Stomach (tissue), 8 donors: ENCODE measurements at regions not wholly inside any gene's neighbourhood (a gene's known extent, or its start where the extent isn't known, plus 50 kb on each side); places are given as distances from the start of the nearest gene placed in this dataset.

ENCODE experiments used
- DNase-seq, 2 donors: peaks; one replicate each; pipeline versions ENCODE4 v3.0.0 to v3.0.0-alpha.2; 2013 to 2019
- H3K27ac ChIP-seq, 5 donors: fragments of 200-600 bp in 4 of 5; sonication (generic) in 4 of 5; one replicate each; pipeline ENCODE4 v1.5.1; 2013 to 2019; ENCODE audit warnings: mild to moderate bottlenecking in 1 of 5, moderate library complexity in 1 of 5
- H3K27me3 ChIP-seq, 3 donors: fragments of 200-600 bp; sonication (generic); one replicate each; pipeline ENCODE4 v1.5.1; 2017 to 2019; ENCODE audit warnings: mixed run types in 1 of 3
- H3K36me3 ChIP-seq, 4 donors: fragments of 200-600 bp; sonication (generic); 1 replicate in 3 of 4; 2 replicates in 1 of 4; pipeline ENCODE4 v1.5.1; 2016 to 2019
- H3K4me1 ChIP-seq, 4 donors: fragments of 200-600 bp; sonication (generic); one replicate each; pipeline ENCODE4 v1.5.1; 2016 to 2019
- H3K4me3 ChIP-seq, 4 donors: fragments of 200-600 bp; sonication (generic) in 3 of 4; one replicate each; pipeline ENCODE4 v1.5.1; 2016 to 2019; ENCODE audit warnings: mild to moderate bottlenecking in 1 of 4
- H3K9me3 ChIP-seq, 4 donors: fragments of 200-600 bp; sonication (generic); one replicate each; pipeline ENCODE4 v1.5.1; 2016 to 2019
- CTCF ChIP-seq, 7 experiments: fragments of 450-650 bp in 4 of 7; fragments of 200-600 bp in 3 of 7; sonication (generic) in 3 of 7; IDR thresholded peaks; one replicate each; pipeline ENCODE4 v1.5.1; 2016 to 2019; ENCODE audit warnings: antibody characterized with exemption in 7 of 7, control low read depth in 2 of 7, mild to moderate bottlenecking in 1 of 7
- EP300 ChIP-seq: sonication (generic); formaldehyde crosslinking; IDR thresholded peaks from one replicate; pipeline ENCODE4 v1.6.1; 2017; ENCODE audit warnings: antibody characterized with exemption
- POLR2A ChIP-seq, 4 donors: fragments of 450-650 bp; IDR thresholded peaks; one replicate each; pipeline ENCODE4 v1.6.1; 2016; ENCODE audit warnings: antibody characterized with exemption in 4 of 4, control low read depth in 2 of 4, mild to moderate bottlenecking in 1 of 4, moderate library complexity in 1 of 4
- POLR2AphosphoS5 ChIP-seq, 3 donors: sonication (generic); formaldehyde crosslinking; IDR thresholded peaks; one replicate each; pipeline ENCODE4 v1.6.1; 2016; ENCODE audit warnings: antibody characterized with exemption in 3 of 3
- WGBS, 5 donors: extraction: QIAGEN DNeasy Blood & Tissue Kit in 3 of 5; methylation state at CpG; one replicate each; pipeline versions ENCODE4 v1.1.5 to v1.1.7; 2013 to 2018; 5-methylcytosine and 5-hydroxymethylcytosine counted together
- intact Hi-C: fragments of 100-400 bp; cut with DNase I; formaldehyde crosslinking; loops from one replicate; pipeline ENCODE4 v1.15.1; 2023; ENCODE audit warnings: low total_unique reads
- donor health status: healthy with polysubstance abuse.
- donor health status: Bipolar disorder and iron deficiency.
- donor health status: healthy.

GRCh38 chr9:120038342-120038741, 541.6 kb downstream of the CDK5RAP2 start:
- intact Hi-C loops, result no loop called here
- TF ChIP-seq CTCF (IDR thresholded peaks at IDR 0.05) (no peak), POLR2A (IDR thresholded peaks at IDR 0.05) (no peak), EP300 (no peak), POLR2AphosphoS5 (IDR thresholded peaks at IDR 0.05) (no peak)
- WGBS, 5 donors, result 60 to 81% (median 69%) methylated on average over 4 of the region's 4 CpGs
- no peak overlapping the region for H3K4me3 ChIP-seq
- H3K27ac ChIP-seq, result no peak overlapping the region
- no peak for DNase-seq
- no peaks in the 10 kb centered on the region for H3K9me3 ChIP-seq
- H3K27me3 ChIP-seq, result peaks cover 0 to 3% (median 0%) of the 10 kb centered on the region in 3 donors
- no peaks in the 10 kb centered on the region for H3K4me1 ChIP-seq
- no peaks in the 10 kb centered on the region for H3K36me3 ChIP-seq

GRCh38 chr9:120032639-120033038, 547.3 kb downstream of the CDK5RAP2 start:
- Histone ChIP-seq H3K36me3 (no peaks in the 10 kb centered on the region), H3K4me1 (no peaks in the 10 kb centered on the region), H3K9me3 (no peaks in the 10 kb centered on the region), H3K27ac (no peak overlapping the region), H3K4me3 (no peak overlapping the region), H3K27me3 (no peaks in the 10 kb centered on the region)
- TF ChIP-seq POLR2AphosphoS5 (IDR thresholded peaks at IDR 0.05) (no peak), POLR2A (IDR thresholded peaks at IDR 0.05) (no peak), EP300 (no peak), CTCF (IDR thresholded peaks at IDR 0.05) (no peak)
- intact Hi-C loops, result no loop called here
- no peak for DNase-seq
- WGBS, 5 donors, result 90 to 96% (median 95%) methylated on average over 9 of the region's 9 CpGs

GRCh38 chr9:120030847-120031246, 549.1 kb downstream of the CDK5RAP2 start:
- TF ChIP-seq EP300 (no peak), POLR2A (IDR thresholded peaks at IDR 0.05) (no peak), CTCF (IDR thresholded peaks at IDR 0.05) (no peak), POLR2AphosphoS5 (IDR thresholded peaks at IDR 0.05) (no peak)
- Histone ChIP-seq H3K27ac (no peak overlapping the region), H3K27me3 (no peaks in the 10 kb centered on the region), H3K36me3 (no peaks in the 10 kb centered on the region), H3K9me3 (no peaks in the 10 kb centered on the region), H3K4me1 (no peaks in the 10 kb centered on the region), H3K4me3 (no peak overlapping the region)
- intact Hi-C loops, result no loop called here
- WGBS, 5 donors, result 40 to 61% (median 54%) methylated on average over 5 of the region's 5 CpGs
- no peak for DNase-seq

- Histone ChIP-seq H3K9me3 (no peaks in the 10 kb centered on the region), H3K4me3 (no peak overlapping the region), H3K27me3 (no peaks in the 10 kb centered on the region), H3K36me3 (no peaks in the 10 kb centered on the region), H3K27ac (no peak overlapping the region), H3K4me1 (no peaks in the 10 kb centered on the region)
- no peak for DNase-seq
- intact Hi-C loops, result no loop called here
- TF ChIP-seq CTCF (IDR thresholded peaks at IDR 0.05) (no peak), POLR2A (IDR thresholded peaks at IDR 0.05) (no peak), POLR2AphosphoS5 (IDR thresholded peaks at IDR 0.05) (no peak), EP300 (no peak)
These were observed 561.4 kb downstream of the CDK5RAP2 start for GRCh38 chr9:120018550-120018949.
